GM08714 (cell line): ENCODE measurements at regions not wholly inside any gene's neighbourhood (a gene's known extent, or its start where the extent isn't known, plus 50 kb on each side); places are given as distances from the start of the nearest gene placed in this dataset.

Source experiments
- H3K4me3 ChIP-seq: fragments of 200-500 bp; sonication (Bioruptor generic); 2 replicates; pipeline ENCODE4 v1.5.1; 2014; ENCODE audit warnings: mild to moderate bottlenecking, low read length, inconsistent platforms
- ZNF274 ChIP-seq: IDR thresholded peaks from 2 replicates; pipeline ENCODE4 v1.6.1; 2012; ENCODE audit warnings: mild to moderate bottlenecking, low read depth, low read length

DNA sequence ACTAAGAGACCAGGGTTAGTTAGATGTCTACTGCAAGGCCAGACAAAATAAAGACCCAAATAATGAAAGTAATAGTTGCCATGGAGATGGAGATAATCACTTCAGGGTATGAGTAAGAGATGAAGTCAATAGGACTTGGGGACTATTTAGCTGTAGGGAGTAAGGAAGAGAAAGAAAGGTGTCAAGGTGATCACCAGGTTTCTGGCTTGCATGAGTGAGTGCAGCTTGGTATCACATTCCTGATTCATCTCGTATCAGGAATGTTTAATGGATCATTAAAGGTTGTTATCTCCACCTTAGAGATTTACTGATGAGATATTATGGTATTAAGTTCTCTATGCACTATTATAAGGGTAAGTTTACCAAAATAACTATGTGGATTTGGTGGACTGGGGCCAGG, 357.4 kb upstream of the ATP11B start:
- H3K4me3 ChIP-seq = no peak overlapping the region

DNA sequence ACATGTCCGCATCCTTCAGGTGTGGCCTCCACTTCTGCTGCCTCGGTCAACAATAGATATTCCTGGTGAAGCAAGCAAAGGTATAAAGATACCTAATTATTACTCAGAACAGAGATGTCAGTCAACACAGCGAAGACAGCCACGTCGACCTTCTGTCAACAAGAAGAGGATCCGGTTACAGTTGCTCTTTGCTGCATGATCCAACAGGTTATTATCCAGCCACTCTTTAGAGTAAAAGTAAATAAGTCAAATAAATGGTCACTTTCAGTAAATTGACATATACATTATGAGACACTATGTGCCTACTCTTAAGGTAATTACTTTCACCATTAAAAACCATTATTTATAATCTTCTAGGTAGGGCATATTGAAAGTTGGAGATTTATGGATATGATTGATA, 356.8 kb upstream of the ATP11B start:
- no peak for TF ChIP-seq ZNF274
- no peak overlapping the region for H3K4me3 ChIP-seq

More for the DNA sequence above, 357.4 kb upstream of the ATP11B start:
- TF ChIP-seq ZNF274 = no peak

DNA sequence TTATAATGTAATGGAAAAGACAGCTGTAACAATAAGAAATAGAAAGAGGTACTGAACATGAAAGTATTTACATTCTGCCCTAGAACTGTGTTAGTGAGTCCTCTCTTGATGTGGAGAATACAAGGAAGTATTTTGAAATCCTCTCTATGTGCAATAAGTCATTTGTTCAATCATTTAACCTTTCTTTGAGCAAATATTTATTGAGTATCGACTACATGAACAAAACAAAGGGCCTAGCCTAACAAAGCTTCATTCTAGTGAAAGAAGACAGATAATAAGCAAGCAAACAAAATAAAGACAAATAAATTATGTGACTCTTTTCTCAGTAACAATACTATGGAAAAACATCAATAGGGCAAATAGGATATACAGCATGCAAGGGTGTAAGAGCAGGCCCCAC, 354.9 kb upstream of the ATP11B start:
- no peak for TF ChIP-seq ZNF274
- no peak overlapping the region for H3K4me3 ChIP-seq

DNA sequence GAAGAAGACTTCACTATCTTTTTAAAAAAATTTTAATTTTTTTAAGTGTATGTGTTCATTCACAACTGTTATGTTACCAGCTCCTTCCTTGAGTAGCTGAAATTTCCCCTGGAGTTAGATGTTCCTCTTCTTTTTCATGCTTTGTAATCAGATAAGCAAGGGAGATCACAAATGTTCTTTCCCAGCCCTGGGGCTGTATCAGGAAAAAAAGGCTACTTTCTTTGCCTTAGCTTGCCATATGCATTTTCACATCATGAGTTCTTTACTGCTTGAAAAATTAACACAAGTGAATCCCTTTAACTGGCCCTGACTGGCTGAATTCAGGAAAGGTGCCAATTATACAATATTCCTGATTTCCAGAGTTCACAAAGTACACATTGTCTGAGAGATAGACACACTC, 353.2 kb upstream of the ATP11B start:
- TF ChIP-seq ZNF274 = no peak
- H3K4me3 ChIP-seq = no peak overlapping the region

DNA sequence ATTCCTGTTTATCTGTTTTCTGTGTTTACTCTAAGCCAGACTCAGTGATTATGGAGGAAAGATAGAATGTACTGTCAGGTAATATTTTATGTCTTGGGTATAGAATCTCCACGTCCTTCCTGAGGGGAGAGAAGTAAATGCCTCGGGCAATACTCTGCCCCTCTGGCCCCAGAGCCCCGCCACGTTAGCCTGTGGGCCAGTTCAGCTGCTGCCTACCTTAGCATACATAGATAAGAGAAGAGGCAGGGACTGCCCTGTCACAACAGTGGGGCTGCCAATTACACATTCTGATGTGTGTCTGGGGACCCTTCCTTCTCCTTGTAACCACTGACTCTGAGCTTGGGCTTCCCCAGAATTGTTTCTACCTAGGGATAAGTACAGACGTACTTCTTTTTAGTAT, 347.7 kb upstream of the ATP11B start:
- H3K4me3 ChIP-seq = no peak overlapping the region
- no peak for TF ChIP-seq ZNF274

DNA sequence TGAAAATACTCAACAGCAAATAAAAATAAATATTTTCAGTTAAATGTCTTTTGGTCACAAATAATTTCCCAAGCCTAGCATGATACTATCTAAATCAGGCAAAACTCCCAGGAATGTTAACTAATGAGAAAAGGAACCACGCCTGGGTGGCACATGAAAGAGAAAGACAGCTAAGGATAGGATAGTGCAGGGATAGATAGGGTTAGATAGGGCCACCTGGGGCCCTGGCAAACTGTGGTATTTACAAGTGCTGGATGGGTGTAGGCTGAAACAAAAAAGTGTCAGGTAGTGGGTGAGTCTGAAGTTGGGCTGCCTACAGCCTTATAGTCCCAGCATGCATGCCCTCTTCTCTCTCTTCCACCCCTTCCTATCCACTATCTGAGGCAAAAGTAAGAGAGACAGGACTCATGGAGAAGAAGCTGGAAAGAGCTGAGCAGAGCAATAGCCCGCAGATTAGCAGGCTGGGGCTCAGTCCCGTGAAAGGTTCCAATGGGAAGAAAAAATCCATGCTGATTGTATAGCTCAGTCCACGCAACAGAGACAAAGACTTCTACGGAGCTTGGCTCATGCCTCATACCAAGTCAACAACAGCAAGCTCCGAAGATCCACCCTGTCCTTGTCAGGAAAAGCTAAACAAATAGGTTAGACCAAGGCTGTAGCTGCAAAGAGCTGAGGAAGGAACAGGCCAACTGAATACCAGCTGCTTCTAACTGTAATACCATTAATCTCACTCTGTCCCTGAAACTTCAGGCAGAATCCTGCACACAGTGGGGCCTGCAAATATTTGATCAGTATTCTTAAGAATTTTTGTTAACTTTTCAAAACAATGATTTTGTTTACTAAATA, 342.1 kb upstream of the ATP11B start:
- TF ChIP-seq ZNF274 = no peak
- no peak overlapping the region for H3K4me3 ChIP-seq

DNA sequence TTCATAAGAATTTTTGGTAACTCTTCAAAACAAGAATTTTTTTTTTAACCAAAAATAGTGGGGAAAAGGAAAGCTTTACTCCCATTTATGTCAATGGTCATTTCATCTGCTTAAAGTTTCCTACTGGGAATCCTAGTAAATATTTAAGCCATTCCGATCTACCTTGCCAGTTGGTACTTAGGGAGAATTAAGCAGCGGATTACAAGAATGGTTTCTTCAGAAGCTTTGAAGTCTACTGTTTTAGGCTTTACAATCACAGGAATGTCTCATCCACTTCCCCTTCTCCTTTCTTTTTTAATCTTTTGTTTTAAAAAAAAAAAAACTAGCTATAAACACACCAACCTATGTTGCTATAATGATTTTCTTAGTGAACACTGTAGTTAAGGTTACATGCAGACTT, 341.4 kb upstream of the ATP11B start:
- H3K4me3 ChIP-seq = no peak overlapping the region
- no peak for TF ChIP-seq ZNF274

DNA sequence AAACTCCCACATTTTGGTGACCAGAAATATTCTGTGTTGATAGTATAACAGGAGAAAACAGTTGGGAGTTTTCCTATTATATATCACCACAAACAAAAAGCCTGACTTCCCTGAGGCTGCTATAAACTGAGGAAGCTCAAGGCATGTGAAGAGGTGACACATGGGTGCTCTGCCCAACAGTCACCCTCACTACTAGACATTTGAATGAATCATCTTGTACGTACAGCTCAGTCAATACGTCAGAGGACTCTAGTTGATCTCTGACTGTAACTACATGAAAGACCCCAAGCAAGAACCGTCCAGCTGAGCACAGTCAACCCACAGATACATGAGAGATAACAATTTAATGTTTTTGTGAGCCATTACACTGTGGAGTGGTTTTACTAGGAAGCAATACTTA, 338.3 kb upstream of the ATP11B start:
- H3K4me3 ChIP-seq = no peak overlapping the region
- no peak for TF ChIP-seq ZNF274

DNA sequence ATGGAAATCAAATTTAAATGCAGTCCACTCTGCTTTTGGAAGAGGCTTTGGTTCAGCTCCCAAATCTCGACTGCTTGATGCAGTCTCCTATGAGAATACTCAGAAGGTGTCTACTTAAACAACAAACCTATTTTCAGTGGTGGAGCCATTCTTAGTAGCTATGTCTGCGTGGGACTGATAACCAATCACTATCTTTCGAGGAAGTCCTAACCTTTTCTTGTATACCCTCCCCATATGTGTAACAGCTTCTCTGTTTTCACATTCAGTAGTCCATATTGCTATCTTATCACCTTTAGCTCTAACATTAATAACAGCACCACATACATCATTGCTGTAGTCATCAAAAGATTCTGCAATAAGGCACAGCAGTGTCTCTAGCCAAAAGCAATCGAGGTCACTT, 333.0 kb upstream of the ATP11B start:
- no peak for TF ChIP-seq ZNF274
- no peak overlapping the region for H3K4me3 ChIP-seq

DNA sequence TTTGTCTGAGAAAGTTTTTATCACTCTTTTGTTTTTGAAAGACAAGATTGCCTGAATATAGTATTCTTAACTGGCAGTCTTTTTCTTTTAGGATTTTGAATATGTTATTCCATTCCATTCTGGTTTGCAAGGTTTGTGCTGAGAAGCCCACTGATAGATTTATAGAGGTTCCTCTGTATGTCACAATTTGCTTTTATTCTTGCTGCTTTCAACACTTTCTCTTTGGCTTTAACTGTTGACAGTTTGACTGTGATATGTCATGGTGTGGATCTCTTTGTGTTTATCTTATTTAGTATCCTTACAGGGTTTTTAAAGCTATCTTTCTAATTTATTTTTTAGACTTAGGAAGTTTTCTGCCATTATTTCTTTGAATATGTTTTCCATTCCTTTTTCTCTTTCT, 331.2 kb upstream of the ATP11B start:
- no peak overlapping the region for H3K4me3 ChIP-seq
- no peak for TF ChIP-seq ZNF274

DNA sequence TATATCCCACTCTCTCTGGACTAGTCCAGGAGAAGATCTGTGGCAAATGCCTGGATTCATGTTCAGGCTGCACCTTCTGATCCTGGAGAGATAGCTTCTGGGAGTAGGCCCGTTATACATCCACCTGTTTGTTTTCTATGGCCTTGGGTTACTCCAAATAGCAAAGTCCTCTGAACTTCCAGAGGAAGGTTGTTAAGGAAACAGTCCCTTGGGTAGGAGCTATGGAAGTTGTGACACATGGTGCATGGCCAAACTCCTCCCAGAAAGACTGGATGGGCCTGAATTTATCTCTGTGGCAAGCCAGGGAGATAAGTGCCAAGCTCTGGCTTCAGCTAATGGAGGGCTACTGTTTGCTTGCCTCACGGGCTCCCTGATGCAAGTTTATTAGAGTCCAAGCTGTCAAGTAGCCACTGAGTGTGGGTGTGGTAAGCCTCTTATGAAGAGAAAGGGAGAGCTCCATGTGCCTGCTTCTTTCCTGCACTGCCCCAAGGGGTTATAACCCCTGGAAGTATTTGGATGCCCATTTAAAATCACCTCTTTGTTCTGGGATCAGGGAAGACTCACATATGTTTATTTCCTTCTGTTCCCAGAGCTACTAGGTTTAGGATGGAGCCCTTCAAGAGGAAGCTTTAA, 328.7 kb upstream of the ATP11B start:
- TF ChIP-seq ZNF274 = no peak
- no peak overlapping the region for H3K4me3 ChIP-seq

DNA sequence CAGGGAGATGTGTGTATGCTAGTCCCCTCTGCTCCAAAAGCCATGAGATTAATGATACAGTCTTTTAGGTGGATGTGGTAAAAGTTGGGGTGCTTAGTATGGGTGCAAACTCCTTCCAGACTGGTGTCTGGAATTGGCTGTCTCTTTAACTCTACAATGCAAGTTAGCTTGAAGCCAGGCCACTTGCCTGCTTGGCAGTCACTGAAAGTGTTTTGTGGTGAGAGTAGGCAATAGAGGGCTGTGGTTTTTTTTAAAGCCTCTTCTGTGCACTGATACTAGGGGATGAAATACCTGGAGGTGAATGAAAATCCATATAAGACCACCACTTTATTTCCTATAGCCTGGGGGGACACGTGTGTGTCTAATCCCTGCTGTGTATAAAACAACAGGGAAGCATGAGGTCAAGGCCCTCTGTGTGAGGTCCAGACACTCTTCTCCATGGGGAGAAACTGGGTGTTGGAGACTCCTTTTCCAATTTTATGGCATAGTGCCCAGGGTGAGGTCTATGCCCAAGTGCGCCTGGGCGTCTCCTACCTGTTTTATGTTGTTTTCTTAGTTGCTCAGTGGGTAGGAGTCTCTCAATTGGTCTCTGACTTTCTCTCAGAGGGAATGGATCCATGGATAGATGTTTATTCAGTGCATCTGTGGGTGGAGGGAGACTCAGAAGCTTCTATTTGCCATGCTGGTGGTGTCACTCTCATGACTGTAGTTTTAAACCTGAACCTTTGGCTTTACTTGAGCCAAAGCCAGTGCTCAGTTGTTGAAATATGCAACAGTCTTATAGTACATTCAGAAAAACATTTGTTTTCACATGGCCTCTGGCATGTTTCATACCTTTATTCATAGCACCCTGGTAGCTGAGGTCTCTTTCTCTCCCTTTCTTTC, 327.8 kb upstream of the ATP11B start:
- no peak overlapping the region for H3K4me3 ChIP-seq
- TF ChIP-seq ZNF274 = no peak

DNA sequence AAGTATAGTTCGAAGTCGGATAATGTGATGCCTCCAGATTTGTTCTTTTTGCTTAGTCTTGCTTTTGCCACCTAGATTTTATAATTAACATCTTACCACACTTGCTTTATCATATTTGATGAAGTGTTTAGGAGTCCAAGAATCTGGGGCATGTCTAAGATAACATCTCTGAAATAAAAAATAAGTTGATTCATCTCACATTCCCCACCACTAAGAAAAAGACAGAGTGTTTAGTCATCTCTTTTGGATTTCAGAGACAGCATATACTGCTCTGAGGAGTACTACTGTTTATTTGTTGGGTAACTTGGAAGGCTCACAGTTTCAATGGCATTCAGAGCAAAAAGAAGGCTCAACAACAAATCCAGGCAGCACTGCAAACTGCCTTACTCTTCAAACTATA, 324.2 kb upstream of the ATP11B start:
- no peak overlapping the region for H3K4me3 ChIP-seq
- TF ChIP-seq ZNF274 = no peak

DNA sequence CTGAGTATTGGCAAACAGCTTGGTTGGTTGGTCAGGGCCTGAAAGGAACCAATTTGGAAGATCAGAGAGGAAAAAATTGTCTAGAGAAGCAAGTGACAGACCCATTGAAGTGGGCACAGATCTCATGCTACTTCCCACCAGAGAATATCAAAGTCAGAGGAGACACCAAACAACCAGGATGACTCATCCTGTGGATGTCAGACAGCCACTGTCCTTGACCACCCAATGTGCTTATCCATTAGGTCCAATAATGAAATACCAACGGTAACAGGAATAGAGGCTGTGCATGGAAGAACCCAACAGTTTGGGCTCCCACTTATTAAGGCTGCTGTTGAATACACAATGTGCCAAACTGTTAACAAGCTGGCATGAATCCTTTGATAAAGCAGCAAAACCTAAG, 323.1 kb upstream of the ATP11B start:
- H3K4me3 ChIP-seq = no peak overlapping the region
- TF ChIP-seq ZNF274 = no peak
